D721Med (cell line): ENCODE measurements at regions not wholly inside any gene's neighbourhood (a gene's known extent, or its start where the extent isn't known, plus 50 kb on each side); places are given as distances from the start of the nearest gene placed in this dataset.
"Not testable (repeated sequence)": the region's sequence is repeated elsewhere in the genome, so short reads cannot be mapped to it uniquely, and the experiment has no call there.

Experiments
- DNase-seq: peaks from one replicate; pipeline ENCODE4 v3.0.0; 2011; ENCODE audit warnings: low spot score; ENCODE audit not compliant: insufficient read length
- FAIRE-seq: peaks from 2 replicates; lab custom pipeline; 2011; peaks lifted over from hg19 to GRCh38; lab: Jason Lieb, UNC
- TF ChIP-seq, protein P1 (sequence below): IDR thresholded peaks from 2 replicates; pipeline ENCODE4 v1.5.1; 2012; ENCODE audit warnings: mild to moderate bottlenecking, control low read depth; ENCODE audit not compliant: insufficient read depth; ENCODE audit errors: missing control alignments

DNA sequence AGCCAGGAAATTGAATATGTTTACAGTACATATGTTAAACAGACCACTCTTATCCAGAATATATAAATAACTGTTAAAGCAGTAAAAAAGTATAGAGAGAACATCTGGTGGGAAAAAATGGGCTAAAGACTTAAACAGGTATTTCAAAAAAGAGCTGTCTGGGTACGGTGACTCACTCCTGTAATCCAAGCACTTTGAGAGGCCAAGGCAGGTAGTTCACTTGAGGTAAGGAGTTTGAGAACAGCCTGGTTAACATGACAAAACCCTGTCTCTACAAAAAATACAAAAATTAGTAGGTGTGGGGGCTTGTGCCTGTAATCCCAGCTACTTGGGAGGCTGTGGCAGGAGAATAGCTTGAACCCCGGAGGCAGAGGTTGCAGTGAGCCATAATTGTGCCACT, 171.4 kb upstream of the FSIP2 start:
- TF ChIP-seq, protein P1, sequence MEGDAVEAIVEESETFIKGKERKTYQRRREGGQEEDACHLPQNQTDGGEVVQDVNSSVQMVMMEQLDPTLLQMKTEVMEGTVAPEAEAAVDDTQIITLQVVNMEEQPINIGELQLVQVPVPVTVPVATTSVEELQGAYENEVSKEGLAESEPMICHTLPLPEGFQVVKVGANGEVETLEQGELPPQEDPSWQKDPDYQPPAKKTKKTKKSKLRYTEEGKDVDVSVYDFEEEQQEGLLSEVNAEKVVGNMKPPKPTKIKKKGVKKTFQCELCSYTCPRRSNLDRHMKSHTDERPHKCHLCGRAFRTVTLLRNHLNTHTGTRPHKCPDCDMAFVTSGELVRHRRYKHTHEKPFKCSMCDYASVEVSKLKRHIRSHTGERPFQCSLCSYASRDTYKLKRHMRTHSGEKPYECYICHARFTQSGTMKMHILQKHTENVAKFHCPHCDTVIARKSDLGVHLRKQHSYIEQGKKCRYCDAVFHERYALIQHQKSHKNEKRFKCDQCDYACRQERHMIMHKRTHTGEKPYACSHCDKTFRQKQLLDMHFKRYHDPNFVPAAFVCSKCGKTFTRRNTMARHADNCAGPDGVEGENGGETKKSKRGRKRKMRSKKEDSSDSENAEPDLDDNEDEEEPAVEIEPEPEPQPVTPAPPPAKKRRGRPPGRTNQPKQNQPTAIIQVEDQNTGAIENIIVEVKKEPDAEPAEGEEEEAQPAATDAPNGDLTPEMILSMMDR, result no peak
- DNase-seq (no peak), FAIRE-seq (no peak)

DNA sequence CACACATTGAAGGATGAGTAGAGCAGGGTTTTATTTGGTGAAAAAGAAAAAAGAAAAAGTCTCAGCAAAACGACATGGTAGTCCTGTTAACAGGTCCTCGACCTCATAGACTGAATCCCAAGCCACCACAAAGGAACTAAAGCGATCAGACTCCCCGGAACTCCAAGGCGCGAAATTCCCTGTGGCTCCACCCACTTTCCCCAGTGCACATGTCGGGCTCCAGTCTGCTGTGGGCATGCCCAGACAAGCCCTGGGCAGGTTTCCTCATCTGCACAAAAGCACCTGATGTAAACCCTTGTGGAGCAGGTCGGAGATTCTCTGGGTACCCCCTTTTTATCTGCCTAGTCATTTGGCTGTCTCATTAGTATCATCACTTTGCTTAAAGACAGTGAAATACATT, 170.7 kb upstream of the FSIP2 start:
- FAIRE-seq (no peak), DNase-seq (no peak)
- TF ChIP-seq, protein P1, result no peak

DNA sequence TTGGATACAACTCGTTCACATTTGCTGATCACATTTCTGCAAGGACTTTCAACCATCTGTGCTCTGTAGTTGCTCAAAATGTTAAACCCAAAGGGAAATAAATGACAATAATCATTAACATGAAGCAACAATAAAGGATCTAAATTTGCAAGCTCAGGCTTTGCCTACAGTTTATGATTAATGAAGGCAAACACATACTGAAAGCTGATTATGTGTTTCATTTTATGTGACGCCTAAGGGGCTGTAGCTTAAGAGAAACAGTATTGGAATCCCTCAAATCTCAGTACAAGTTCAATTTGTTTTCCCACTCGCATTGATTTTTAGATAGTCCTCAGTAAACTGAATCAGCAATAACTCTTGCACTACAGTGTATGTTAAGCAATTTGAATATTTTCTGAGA, 160.3 kb upstream of the FSIP2 start:
- DNase-seq, result no peak
- TF ChIP-seq, protein P1, result no peak
- FAIRE-seq, result no peak

DNA sequence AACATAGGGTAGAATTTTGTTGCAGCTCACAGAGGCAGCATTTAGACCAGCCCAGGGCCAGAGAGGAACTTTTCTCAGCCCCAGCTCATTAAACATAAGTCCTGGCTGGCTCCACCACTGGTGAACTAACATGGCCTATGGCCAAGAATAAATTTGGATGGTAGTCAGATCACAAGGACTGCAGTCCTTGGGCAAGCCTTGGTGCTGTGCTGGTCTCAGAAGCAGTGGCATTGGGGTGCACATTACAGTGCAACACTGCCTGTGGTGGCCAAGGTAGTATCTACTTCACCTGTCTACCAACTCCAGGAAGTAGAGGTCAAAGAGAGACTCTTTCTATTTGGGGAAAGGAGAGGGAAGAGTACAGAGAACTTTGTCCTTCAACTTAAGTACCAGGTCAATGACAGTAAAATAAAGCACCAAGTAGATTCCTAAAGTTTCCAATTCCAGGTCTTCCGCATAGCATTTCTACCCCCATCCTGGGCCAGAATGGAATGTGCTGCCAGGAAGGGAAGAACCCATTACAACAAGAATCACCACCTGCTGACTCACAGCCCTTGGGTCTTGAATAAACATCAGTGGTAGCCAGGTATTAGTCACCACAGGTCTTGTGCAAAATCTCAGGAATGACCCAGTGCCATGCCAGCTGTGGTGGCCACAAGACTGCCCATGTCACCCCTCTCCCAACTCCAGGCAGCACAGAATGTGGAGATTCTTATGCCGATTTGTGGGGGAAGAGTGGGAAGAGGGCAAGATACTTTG, 155.4 kb upstream of the FSIP2 start:
- TF ChIP-seq, protein P1, result no peak
- DNase-seq (no peak), FAIRE-seq (no peak)

DNA sequence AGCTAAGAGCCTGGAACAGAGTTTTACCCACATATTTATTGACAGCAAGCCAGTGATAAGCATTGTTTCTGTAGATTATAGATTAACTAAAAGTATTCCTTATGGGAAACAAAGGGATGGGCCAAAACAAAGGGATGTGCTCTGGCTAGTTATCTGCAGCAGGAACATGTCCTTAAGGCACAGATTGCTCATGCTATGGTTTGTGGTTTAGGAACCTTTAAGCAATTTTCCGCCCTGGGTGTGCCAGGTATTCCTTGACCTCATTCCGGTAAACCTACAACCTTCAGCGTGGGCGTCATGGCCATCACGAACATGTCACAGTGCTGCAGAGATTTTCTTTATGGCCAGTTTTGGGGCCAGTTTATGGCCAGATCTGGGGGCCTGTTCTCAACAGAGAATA, 153.4 kb upstream of the FSIP2 start:
- FAIRE-seq, DNase-seq: not testable (repeated sequence)

DNA sequence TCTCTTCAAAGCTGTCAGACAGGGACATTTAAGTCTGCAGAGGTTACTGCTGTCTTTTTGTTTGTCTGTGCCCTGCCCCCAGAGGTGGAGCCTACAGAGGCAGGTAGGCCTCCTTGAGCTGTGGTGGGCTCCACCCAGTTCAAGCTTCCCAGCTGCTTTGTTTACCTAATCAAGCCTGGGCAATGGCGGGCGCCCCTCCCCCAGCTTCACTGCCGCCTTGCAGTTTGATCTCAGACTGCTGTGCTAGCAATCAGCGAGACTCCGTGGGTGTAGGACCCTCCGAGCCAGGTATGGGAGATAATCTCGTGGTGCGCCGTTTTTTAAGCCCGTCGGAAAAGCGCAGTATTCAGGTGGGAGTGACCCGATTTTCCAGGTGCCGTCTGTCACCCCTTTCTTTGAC, 147.3 kb upstream of the FSIP2 start:
- DNase-seq, FAIRE-seq: not testable (repeated sequence)

DNA sequence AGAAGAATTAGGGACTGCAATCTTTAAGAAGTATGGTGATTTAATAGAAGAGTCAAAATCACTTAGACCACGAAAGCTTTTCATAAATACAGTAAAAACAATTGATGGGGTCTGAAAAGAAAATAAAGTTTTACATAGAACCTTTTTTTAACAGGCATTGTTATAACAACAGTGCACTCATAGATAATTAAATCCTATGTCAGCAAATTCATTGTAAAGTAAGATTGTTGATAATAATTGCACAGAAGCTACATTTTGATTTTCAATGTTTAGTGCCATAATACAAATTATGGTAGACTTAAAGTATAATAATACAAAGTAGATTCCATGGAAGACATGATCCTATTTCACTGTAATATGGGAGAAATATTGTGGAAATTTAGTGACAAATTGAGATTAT, 130.7 kb upstream of the FSIP2 start:
- FAIRE-seq (no peak), DNase-seq (no peak)
- TF ChIP-seq, protein P1, result no peak

DNA sequence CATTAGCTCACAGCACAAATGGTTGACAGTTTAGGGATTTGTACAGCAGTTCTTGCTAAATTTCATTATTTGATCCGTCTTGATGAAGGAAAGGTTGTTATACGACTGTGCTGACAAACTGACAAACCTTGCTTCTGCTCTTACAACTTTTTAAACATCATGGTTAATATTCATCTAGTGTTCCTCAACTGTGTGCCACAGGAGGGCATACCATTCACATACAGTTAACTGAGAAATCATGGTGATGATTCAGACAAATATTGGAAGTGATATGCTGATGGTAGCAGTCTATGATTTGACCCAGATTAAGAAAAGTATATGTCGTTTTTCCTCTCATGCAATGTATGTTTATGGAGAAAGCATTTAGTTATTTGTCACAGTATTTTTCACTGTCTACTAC, 129.8 kb upstream of the FSIP2 start:
- TF ChIP-seq, protein P1, result peak; percentile 47
- DNase-seq (no peak), FAIRE-seq (no peak)
